RWPE2 (cell line): ENCODE measurements at regions not wholly inside any gene's neighbourhood (a gene's known extent, or its start where the extent isn't known, plus 50 kb on each side); places are given as distances from the start of the nearest gene placed in this dataset.

ENCODE experiments used
- ATAC-seq: fragments of 200-7000 bp; cut with Tn5 transposase; 3 replicates; pipeline ENCODE4 v1.9.1; 2021; ENCODE audit warnings: low read depth
- DNase-seq: peaks from one replicate; pipeline ENCODE4 v3.0.0-alpha.2; 2020; ENCODE audit warnings: low spot score
- H3K27ac ChIP-seq: fragments of 450-650 bp; 2 replicates; pipeline ENCODE4 v1.5.1; 2017; ENCODE audit warnings: mild to moderate bottlenecking; ENCODE audit not compliant: poor library complexity, severe bottlenecking
- H3K27me3 ChIP-seq: fragments of 250-450 bp; sonication (Bioruptor Pico); 2 replicates; pipeline ENCODE4 v1.5.1; 2021; ENCODE audit warnings: mild to moderate bottlenecking, moderate library complexity; ENCODE audit not compliant: insufficient read depth, poor library complexity, severe bottlenecking
- H3K36me3 ChIP-seq: fragments of 250-450 bp; sonication (Bioruptor Pico); 2 replicates; pipeline ENCODE4 v1.5.1; 2020; ENCODE audit warnings: low read depth, mild to moderate bottlenecking, moderate library complexity
- H3K4me1 ChIP-seq: fragments of 250-450 bp; sonication (Bioruptor Pico); 2 replicates; pipeline ENCODE4 v1.5.1; 2021; ENCODE audit warnings: mild to moderate bottlenecking, moderate library complexity; ENCODE audit not compliant: insufficient read depth, poor library complexity, severe bottlenecking
- H3K4me3 ChIP-seq: fragments of 250-450 bp; sonication (Bioruptor Pico); 2 replicates; pipeline ENCODE4 v1.5.1; 2021; ENCODE audit warnings: mild to moderate bottlenecking, moderate library complexity; ENCODE audit not compliant: severe bottlenecking
- H3K9me3 ChIP-seq: fragments of 250-450 bp; sonication (Bioruptor Pico); 2 replicates; pipeline ENCODE4 v1.5.1; 2021; ENCODE audit warnings: mild to moderate bottlenecking, moderate library complexity; ENCODE audit not compliant: severe bottlenecking
- TF ChIP-seq, protein P1 (sequence below): fragments of 450-650 bp; IDR thresholded peaks from one replicate; pipeline ENCODE4 v1.5.1; 2017; ENCODE audit warnings: mild to moderate bottlenecking, moderate library complexity; ENCODE audit not compliant: poor library complexity, severe bottlenecking

- no peaks in the 10 kb centered on the region for H3K36me3 ChIP-seq
- TF ChIP-seq, protein P1, sequence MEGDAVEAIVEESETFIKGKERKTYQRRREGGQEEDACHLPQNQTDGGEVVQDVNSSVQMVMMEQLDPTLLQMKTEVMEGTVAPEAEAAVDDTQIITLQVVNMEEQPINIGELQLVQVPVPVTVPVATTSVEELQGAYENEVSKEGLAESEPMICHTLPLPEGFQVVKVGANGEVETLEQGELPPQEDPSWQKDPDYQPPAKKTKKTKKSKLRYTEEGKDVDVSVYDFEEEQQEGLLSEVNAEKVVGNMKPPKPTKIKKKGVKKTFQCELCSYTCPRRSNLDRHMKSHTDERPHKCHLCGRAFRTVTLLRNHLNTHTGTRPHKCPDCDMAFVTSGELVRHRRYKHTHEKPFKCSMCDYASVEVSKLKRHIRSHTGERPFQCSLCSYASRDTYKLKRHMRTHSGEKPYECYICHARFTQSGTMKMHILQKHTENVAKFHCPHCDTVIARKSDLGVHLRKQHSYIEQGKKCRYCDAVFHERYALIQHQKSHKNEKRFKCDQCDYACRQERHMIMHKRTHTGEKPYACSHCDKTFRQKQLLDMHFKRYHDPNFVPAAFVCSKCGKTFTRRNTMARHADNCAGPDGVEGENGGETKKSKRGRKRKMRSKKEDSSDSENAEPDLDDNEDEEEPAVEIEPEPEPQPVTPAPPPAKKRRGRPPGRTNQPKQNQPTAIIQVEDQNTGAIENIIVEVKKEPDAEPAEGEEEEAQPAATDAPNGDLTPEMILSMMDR = no peak
- H3K27me3 ChIP-seq = no peaks in the 10 kb centered on the region
- no peak overlapping the region for H3K4me3 ChIP-seq
- no peaks in the 10 kb centered on the region for H3K9me3 ChIP-seq
- H3K27ac ChIP-seq = no peak overlapping the region
- no peaks in the 10 kb centered on the region for H3K4me1 ChIP-seq
- ATAC-seq (no peak), DNase-seq (no peak)
Observed at GRCh38 chr11:92759571-92760214, 209.8 kb upstream of the MTNR1B start.

DNA sequence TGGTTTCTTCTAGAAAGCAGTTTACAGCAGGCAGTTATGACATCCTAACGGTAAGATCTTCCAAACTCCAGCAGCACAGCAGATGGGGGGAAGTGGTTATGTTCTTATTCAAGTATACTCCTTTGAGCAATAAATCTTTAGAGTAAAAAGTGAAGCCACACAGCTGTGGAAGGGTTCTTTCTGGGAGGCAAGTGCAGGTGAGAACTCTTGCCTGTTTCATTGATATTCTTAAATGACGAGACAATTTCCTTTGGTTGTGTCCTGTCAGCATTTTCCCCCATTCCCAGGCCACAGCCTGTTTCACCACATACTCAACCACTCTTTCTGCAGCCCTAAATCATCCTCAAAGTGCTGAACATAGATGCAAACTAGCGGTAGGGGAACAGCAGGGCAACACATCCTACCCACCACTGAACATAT lies 207.3 kb upstream of the MTNR1B start:
- no peak for ATAC-seq
- TF ChIP-seq, protein P1 = no peak
- Histone ChIP-seq H3K9me3 (no peaks in the 10 kb centered on the region), H3K4me3 (no peak overlapping the region), H3K4me1 (no peaks in the 10 kb centered on the region), H3K27me3 (no peaks in the 10 kb centered on the region), H3K27ac (no peak overlapping the region), H3K36me3 (no peaks in the 10 kb centered on the region)
- no peak for DNase-seq

- H3K9me3 ChIP-seq = no peaks in the 10 kb centered on the region
- DNase-seq (no peak), ATAC-seq (no peak)
- no peaks in the 10 kb centered on the region for H3K36me3 ChIP-seq
- no peak overlapping the region for H3K4me3 ChIP-seq
- TF ChIP-seq, protein P1 = no peak
- no peaks in the 10 kb centered on the region for H3K4me1 ChIP-seq
- H3K27ac ChIP-seq = no peak overlapping the region
- H3K27me3 ChIP-seq = no peaks in the 10 kb centered on the region
Observed at GRCh38 chr11:92763336-92763735, 206.1 kb upstream of the MTNR1B start.

- ATAC-seq = no peak
- H3K27me3 ChIP-seq = no peaks in the 10 kb centered on the region
- no peaks in the 10 kb centered on the region for H3K36me3 ChIP-seq
Observed at GRCh38 chr11:92764128-92764527, 205.3 kb upstream of the MTNR1B start.

More at GRCh38 chr11:92764128-92764527, 205.3 kb upstream of the MTNR1B start:
- H3K9me3 ChIP-seq = no peaks in the 10 kb centered on the region
- TF ChIP-seq, protein P1 = no peak
- H3K4me3 ChIP-seq = no peak overlapping the region
- no peaks in the 10 kb centered on the region for H3K4me1 ChIP-seq
- no peak for DNase-seq
- H3K27ac ChIP-seq = no peak overlapping the region
